Liver (tissue), 7 donors: ENCODE measurements at regions not wholly inside any gene's neighbourhood (a gene's known extent, or its start where the extent isn't known, plus 50 kb on each side); places are given as distances from the start of the nearest gene placed in this dataset.
A peak's percentile ranks its signal among the peaks of the same experiment; 100 is the strongest.

ENCODE experiments used
- DNase-seq: peaks from one replicate; pipeline ENCODE4 v3.0.0-alpha.2; 2017; ENCODE audit warnings: low spot score
- H3K27ac ChIP-seq, 2 donors: one replicate each; pipeline ENCODE4 v1.7.0; 2013; ENCODE audit warnings: inconsistent platforms in 2 of 2, low read length in 2 of 2, control low read depth in 1 of 2, low read depth in 1 of 2, mild to moderate bottlenecking in 1 of 2
- H3K27me3 ChIP-seq, 4 donors: one replicate each; pipeline versions ENCODE4 v1.6.1 to v1.7.0; 2013; ENCODE audit warnings: low read length in 3 of 4, inconsistent platforms in 1 of 4, mild to moderate bottlenecking in 1 of 4, moderate library complexity in 1 of 4; ENCODE audit not compliant: control insufficient read depth in 4 of 4, insufficient read depth in 4 of 4
- H3K36me3 ChIP-seq, 4 donors: one replicate each; pipeline versions ENCODE4 v1.6.1 to v1.7.0; 2013; ENCODE audit warnings: low read length in 3 of 4, mild to moderate bottlenecking in 3 of 4, low read depth in 1 of 4, moderate library complexity in 1 of 4; ENCODE audit not compliant: control insufficient read depth in 4 of 4, insufficient read depth in 3 of 4
- H3K4me1 ChIP-seq, 4 donors: one replicate each; pipeline versions ENCODE4 v1.6.1 to v1.7.0; 2013; ENCODE audit warnings: low read length in 3 of 4, mild to moderate bottlenecking in 3 of 4, moderate library complexity in 1 of 4; ENCODE audit not compliant: control insufficient read depth in 4 of 4, insufficient read depth in 4 of 4
- H3K4me3 ChIP-seq, 3 donors: one replicate each; pipeline versions ENCODE4 v1.6.1 to v1.7.0; 2013; ENCODE audit warnings: low read length in 3 of 3, control low read depth in 1 of 3, low read depth in 1 of 3, mild to moderate bottlenecking in 1 of 3
- H3K9ac ChIP-seq, 2 donors: one replicate each; pipeline ENCODE4 v1.7.0; 2013; ENCODE audit warnings: low read length in 2 of 2, mild to moderate bottlenecking in 2 of 2, moderate library complexity in 2 of 2, control low read depth in 1 of 2, low read depth in 1 of 2
- H3K9me3 ChIP-seq, 4 donors: one replicate each; pipeline versions ENCODE4 v1.6.1 to v1.7.0; 2013; ENCODE audit warnings: low read length in 3 of 4; ENCODE audit not compliant: control insufficient read depth in 4 of 4
- EGR1 ChIP-seq, 2 donors: IDR thresholded peaks; 2 replicates each; pipeline ENCODE4 v1.6.1; 2016 to 2018; ENCODE audit warnings: antibody characterized with exemption in 2 of 2, low read depth in 2 of 2
- FOXA1 ChIP-seq: IDR thresholded peaks from 2 replicates; pipeline ENCODE4 v1.6.1; 2016; ENCODE audit warnings: antibody characterized with exemption
- FOXA2 ChIP-seq: IDR thresholded peaks from 2 replicates; pipeline ENCODE4 v1.6.1; 2016; ENCODE audit warnings: antibody characterized with exemption
- GABPA ChIP-seq, 2 donors: IDR thresholded peaks in 1 of 2; conservative IDR thresholded peaks in 1 of 2; 2 replicates each; pipeline ENCODE4 v1.6.1; 2016; ENCODE audit warnings: antibody characterized with exemption in 2 of 2, mild to moderate bottlenecking in 1 of 2, moderate library complexity in 1 of 2
- HNF4A ChIP-seq, 2 donors: conservative IDR thresholded peaks; 2 replicates each; pipeline ENCODE4 v1.6.1; 2016; ENCODE audit warnings: antibody characterized with exemption in 2 of 2, mild to moderate bottlenecking in 2 of 2
- HNF4G ChIP-seq: IDR thresholded peaks from 2 replicates; pipeline ENCODE4 v1.6.1; 2016; ENCODE audit warnings: antibody characterized with exemption
- JUND ChIP-seq, 2 donors: IDR thresholded peaks; 2 replicates each; pipeline ENCODE4 v1.6.1; 2016; ENCODE audit warnings: antibody characterized with exemption in 2 of 2
- NR2F2 ChIP-seq: IDR thresholded peaks from 2 replicates; pipeline ENCODE4 v1.6.1; 2016; ENCODE audit warnings: antibody characterized with exemption
- RAD21 ChIP-seq, 2 donors: IDR thresholded peaks; 2 replicates each; pipeline ENCODE4 v1.6.1; 2016; ENCODE audit warnings: antibody characterized with exemption in 2 of 2, mild to moderate bottlenecking in 2 of 2
- REST ChIP-seq: IDR thresholded peaks from 2 replicates; pipeline ENCODE4 v1.6.1; 2016; ENCODE audit warnings: antibody characterized with exemption, mild to moderate bottlenecking
- RXRA ChIP-seq, 2 donors: IDR thresholded peaks; 2 replicates each; pipeline ENCODE4 v1.6.1; 2017 to 2018; ENCODE audit warnings: antibody characterized with exemption in 2 of 2, mild to moderate bottlenecking in 1 of 2
- SP1 ChIP-seq: IDR thresholded peaks from 2 replicates; pipeline ENCODE4 v1.6.1; 2018; ENCODE audit warnings: antibody characterized with exemption, mild to moderate bottlenecking
- TAF1 ChIP-seq: conservative IDR thresholded peaks from 2 replicates; pipeline ENCODE4 v1.6.1; 2016; ENCODE audit warnings: antibody characterized with exemption, mild to moderate bottlenecking
- YY1 ChIP-seq: IDR thresholded peaks from 2 replicates; pipeline ENCODE4 v1.6.1; 2016; ENCODE audit warnings: antibody characterized with exemption, mild to moderate bottlenecking
- WGBS: extraction: QIAGEN DNeasy Blood & Tissue Kit; methylation state at CpG from one replicate; pipeline ENCODE4 v1.1.7; 2013; 5-methylcytosine and 5-hydroxymethylcytosine counted together
- TF ChIP-seq, protein P1 (sequence below): IDR thresholded peaks from 2 replicates; pipeline ENCODE4 v1.6.1; 2016; ENCODE audit warnings: antibody characterized with exemption
- TF ChIP-seq, protein P2 (sequence below): IDR thresholded peaks from 2 replicates; pipeline ENCODE4 v1.6.1; 2016; ENCODE audit warnings: antibody characterized with exemption
- donor health status: healthy.
- donor health status: healthy.
- donor health status: healthy.
- donor health status: healthy.

GRCh38 chr17:83160443-83161297 is 81.3 kb downstream of the METRNL start:
- H3K4me1 ChIP-seq: no peaks in the 10 kb centered on the region
- DNase-seq: peak; percentile 21
- no peaks in the 10 kb centered on the region for H3K9me3 ChIP-seq
- TF ChIP-seq RXRA (IDR thresholded peaks at IDR 0.05) (no peak), FOXA2 (no peak), REST (no peak), EGR1 (IDR thresholded peaks at IDR 0.05; ENCODE audit: low read depth in 2 of 2) (no peak)
- H3K27me3 ChIP-seq: no peaks in the 10 kb centered on the region
- no peaks in the 10 kb centered on the region for H3K36me3 ChIP-seq
- 86% methylated on average over 19 of the region's 19 CpGs for WGBS
- H3K9ac ChIP-seq: no peak overlapping the region
- no peak overlapping the region for H3K27ac ChIP-seq
- no peak overlapping the region for H3K4me3 ChIP-seq

DNA sequence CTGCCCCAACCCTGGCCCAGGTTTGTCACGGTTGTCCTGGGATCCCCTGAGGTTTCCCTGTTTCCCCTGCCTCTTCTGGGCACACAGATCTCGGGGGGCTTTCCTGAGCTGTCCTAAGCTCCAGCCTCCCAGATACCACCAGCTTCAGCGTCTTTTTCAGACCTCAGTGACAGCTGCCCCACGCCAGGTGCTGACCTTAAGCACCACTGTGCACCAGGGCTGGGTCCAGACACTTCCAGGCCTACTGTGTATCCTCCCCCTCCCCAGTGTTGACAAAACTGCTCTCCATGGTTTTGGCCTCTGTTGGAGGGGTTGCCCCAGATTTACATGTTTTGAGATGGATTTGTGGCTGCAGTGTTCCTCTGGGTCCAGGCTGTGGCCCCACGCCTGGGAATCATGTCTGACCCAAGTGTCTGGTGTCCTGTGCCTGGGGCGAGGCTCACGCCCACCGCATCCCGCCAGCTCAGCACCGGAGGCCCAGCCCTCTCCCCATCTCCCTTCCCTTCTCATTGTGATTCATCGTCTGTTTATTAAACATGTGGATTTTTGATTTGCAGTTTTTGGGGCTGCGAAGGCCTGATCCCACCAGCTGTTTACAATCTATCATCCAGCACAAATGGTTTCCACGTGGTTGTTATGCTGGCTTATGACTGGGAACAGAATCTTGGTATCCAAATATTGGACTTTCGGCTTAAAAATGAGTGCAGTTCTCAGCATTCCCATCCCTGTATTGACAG is 82.1 kb downstream of the METRNL start:
- TF ChIP-seq TAF1 (no peak), GABPA (IDR thresholded peaks at IDR 0.05 in 1 of 2, conservative IDR thresholded peaks at IDR 0.05 in 1 of 2) (no peak), YY1 (no peak), NR2F2 (no peak), SP1 (no peak), HNF4A (conservative IDR thresholded peaks at IDR 0.05) (no peak), FOXA2 (no peak), HNF4G (no peak), JUND (IDR thresholded peaks at IDR 0.05) (no peak), RXRA (IDR thresholded peaks at IDR 0.05) (no peak), FOXA1 (no peak), EGR1 (IDR thresholded peaks at IDR 0.05; ENCODE audit: low read depth in 2 of 2) (no peak), RAD21 (IDR thresholded peaks at IDR 0.05) (no peak)
- TF ChIP-seq, protein P1, sequence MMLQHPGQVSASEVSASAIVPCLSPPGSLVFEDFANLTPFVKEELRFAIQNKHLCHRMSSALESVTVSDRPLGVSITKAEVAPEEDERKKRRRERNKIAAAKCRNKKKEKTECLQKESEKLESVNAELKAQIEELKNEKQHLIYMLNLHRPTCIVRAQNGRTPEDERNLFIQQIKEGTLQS: no peak
- TF ChIP-seq, protein P2, sequence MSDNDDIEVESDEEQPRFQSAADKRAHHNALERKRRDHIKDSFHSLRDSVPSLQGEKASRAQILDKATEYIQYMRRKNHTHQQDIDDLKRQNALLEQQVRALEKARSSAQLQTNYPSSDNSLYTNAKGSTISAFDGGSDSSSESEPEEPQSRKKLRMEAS: no peak
- no peaks in the 10 kb centered on the region for H3K36me3 ChIP-seq
- no peaks in the 10 kb centered on the region for H3K4me1 ChIP-seq
- DNase-seq: peak; percentile 23
- WGBS: 85% methylated on average over 14 of the region's 14 CpGs
- H3K4me3 ChIP-seq: no peak overlapping the region
- H3K9ac ChIP-seq: no peak overlapping the region
- H3K27ac ChIP-seq: no peak overlapping the region
- no peaks in the 10 kb centered on the region for H3K9me3 ChIP-seq
- H3K27me3 ChIP-seq: no peaks in the 10 kb centered on the region
